NCI-H446 (cell line): ENCODE measurements at regions not wholly inside any gene's neighbourhood (a gene's known extent, or its start where the extent isn't known, plus 50 kb on each side); places are given as distances from the start of the nearest gene placed in this dataset.
"Not testable (repeated sequence)": the region's sequence is repeated elsewhere in the genome, so short reads cannot be mapped to it uniquely, and the experiment has no call there.

Experiments
- DNase-seq, 2 experiments: peaks; one replicate each; lab custom pipeline; 2025; lab: John Stamatoyannopoulos, UW

DNA sequence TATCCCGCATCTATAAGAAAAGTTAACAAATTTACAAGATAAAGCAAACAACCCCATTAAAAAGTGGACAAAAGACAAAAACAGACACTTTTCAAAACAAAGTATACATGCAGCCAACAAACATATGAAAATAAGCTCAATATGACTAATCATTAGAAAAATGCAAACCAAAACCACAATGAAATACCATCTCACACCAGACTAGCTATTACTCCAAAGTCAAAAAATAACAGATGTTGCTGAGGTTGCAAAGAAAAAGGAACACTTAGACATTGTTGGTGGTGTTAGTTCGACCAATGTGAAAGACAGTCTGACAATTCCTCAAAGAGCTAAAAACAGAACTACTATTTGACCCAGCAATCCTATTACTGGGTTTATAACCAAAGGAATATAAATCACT is 968.6 kb upstream of the USP15 start:
- DNase-seq = no peak

DNA sequence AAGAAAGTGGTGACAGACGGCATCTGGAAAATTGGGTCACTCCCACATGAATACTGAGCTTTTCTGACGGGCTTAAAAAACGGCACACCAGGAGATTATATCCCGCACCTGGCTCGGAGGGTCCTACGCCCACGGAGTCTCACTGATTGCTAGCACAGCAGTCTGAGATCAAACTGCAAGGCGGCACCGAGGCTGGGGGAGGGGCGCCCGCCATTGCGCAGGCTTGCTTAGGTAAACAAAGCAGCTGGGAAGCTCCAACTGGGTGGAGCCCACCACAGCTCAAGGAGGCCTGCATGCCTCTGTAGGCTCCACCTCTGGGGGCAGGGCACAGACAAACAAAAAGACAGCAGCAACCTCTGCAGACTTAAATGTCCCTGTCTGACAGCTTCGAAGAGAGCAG is 966.2 kb upstream of the USP15 start:
- not testable (repeated sequence) for DNase-seq

DNA sequence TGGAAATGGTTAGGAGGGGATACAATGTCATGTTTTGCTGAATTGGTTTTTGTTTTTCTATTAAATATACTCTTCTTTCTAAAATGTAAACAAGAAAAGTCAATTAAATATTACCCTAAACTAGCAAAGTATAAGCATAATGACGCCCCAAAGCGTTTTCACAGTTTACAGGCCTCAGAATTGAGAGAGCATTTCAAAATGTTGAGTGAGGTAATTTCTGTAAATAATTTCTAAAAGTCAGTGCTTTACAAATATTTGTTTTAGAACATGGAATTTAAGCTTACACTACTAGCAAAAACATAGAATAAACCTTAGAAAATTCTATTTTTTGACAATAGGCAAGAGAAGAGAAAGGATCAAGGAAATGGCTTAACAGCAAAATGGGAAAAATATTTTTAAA is 958.4 kb upstream of the USP15 start:
- DNase-seq = no peak

DNA sequence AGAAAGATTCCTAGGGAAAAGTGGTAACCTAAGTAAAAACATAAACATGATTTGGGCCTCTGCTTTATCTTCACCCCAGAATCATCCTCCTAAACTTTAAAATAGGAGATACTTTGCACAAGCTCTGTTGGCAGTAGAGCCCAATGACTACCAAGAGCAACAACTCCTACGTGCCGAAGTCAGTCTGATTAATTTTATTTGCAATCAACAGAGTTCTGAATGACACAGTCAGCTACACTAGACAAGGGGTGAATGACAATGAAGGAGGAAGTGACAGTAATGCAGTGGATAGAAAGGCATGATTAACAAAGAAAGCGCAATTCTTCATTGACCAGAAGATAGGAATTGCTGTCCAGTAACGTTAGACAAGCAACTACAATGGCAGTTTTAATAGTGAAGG is 957.9 kb upstream of the USP15 start:
- DNase-seq = no peak

DNA sequence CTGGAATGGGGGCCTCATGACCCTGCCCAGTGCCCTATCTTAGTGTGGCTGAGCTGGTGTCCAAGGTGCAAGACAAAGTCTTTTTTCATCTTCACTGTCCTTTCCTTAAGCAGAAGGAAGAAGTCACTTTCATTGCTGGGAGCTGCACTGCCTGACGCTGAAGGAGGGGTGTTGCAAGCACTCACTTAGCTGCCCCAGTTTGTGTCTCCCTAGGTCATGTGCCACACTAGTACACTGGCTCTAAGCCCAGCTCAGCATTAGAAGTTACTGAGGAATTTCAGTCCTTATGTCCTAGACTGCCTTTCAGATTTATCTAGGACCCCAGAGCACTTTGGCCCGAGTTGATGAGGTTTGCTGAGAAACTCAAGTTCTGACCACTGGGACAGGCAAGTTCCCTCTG is 952.0 kb upstream of the USP15 start:
- no peak for DNase-seq

DNA sequence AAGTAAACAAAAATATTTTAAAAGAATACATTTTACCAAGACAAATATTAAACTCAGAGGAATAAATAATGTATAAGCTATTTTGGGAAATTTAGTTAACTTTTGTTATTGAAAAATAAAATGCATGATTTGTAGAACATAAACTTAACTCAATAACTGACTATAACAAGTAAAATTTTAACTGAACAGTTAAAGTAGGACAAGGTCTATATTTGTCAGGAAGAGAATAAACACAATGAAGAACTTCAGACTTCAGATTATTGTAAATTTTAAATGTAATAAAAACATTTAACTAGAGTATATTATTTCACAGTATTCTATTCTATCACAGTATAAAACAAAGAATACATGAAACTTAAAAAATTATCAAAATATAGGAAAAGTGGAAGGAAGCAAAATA is 948.8 kb upstream of the USP15 start:
- DNase-seq = no peak

DNA sequence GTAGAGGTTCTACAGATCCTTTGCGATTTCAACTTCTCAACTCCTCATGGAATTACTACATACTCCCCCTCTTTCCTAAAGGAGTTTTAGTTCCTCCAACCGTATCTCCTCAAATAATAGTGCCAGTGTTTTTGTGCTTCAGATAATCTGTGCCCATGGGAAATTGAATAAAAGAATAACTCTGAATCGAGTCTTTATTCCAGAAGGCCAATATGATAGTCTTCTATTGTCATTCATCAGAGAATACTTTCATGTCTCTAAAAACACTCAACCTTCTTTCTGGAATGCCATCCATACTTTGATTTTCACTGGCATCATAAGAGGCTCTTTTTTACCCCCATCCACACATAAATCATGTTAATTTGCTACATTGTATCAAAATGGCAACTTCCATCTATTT is 911.3 kb upstream of the USP15 start:
- no peak for DNase-seq

DNA sequence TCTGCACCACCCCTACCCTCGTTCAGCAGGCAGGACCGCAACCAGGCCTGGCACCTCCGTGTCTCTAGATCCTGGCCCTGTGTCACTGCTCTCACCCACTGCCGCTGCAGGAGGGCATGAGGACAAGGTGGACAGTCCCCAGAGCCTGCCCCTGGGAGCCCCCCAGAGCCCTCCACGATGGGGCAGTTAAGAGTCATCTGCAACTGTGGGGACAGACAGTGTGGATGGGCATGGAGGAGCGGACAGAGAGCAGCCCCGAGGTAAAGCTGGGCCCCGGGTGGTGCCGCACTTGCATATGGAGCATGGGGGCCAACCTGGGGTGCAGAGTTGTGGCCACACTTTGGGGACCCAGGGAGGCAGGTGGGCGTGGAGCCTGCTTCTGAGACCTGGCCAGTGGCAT is 905.1 kb upstream of the USP15 start:
- no peak for DNase-seq

DNA sequence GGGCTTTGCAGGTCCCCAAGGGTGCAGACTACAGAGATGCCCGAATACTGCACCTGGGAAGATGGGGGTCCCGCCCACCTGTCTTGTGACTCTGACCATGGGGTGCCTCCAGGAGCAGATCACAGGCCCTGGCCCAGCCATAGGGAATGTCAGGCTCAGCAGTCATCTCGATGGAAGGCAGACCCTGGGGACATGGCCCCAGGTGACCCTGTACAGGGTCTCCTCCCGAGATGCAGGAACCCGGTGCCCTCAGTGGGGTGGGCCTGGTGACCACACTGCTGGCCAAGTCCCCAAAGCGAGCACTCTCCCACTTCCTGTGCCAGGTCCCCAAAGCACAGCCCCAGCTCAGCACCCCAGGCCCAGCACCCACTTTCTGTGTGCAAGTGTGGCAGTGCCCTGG is 903.7 kb upstream of the USP15 start:
- no peak for DNase-seq

DNA sequence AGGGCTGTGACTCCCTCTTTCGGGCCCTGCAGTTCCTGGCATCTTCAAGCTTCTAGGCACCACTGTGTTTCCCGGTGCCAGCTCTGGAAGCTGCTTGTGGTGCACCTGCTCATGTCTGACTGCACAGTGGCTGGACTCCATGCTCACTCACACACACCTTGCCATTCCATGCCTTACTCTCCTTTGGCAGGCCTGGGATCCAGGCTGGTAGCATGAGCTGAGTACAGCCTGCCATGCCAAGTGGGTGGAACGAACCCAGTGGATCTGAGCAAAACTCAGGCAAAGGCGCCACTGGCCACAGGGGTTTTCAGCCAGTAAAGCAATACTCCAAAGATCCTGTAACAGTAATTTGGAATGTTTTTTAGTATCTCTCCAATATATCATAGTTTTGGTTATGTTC is 902.7 kb upstream of the USP15 start:
- DNase-seq = no peak

DNA sequence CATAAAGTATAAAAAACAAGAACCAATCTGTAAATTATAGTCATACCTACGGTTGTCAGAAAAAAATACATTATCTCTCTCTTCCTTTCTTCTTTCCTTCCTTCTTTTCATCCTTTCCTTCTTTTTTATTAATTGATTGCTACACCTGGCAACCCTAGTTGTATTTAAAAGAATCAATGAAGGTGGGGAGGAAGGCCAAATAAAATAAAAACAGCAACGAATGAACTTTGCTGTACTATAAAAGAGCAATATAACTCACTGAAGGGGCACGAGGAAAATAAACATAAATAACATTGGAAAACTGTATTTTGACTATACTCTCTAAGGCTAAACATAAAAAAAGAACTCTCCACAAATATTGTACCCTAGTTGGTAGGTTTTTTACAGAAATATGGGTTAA is 898.2 kb upstream of the USP15 start:
- no peak for DNase-seq

DNA sequence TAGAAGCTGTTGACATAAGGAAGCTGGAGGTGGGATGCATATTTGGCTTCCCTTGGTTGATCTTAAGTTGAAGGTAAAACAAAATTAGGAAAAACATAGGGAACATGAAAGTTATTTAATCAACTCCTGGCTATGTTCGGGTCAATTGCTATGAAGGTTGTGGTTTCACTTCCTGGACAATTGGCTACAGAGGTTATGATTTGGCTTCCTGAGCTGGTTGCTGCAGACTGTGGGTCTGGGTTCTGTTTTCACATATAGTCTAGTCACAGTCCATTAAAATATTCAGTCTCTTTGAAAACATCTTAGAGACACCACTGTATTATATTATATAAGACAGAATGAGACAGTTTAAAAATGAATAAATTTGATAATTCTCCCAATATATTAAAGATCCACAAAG is 895.2 kb upstream of the USP15 start:
- no peak for DNase-seq

DNA sequence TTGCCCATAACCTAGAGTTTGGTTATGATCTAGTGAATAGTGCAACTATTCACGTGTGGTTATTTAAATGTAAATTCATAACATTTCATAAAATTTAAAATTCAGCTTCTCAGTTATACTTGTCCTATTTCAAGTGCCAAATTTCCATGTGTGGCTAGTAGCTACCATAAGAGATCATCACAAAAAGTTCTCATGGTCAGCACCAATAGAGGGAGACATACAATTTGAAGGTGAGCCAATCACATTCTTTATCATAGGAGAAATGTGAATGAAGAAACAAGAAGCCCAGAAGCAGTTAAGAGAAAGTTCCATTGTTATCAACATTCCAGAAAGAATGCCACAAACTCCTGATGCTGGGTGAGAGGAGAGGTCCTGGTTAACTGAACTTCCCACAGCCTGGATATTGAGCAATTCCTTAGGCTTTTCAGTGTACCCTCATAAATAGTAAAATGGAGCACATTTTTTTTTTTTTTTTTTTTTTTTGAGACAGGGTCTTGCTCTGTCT is 892.9 kb upstream of the USP15 start:
- DNase-seq = no peak

DNA sequence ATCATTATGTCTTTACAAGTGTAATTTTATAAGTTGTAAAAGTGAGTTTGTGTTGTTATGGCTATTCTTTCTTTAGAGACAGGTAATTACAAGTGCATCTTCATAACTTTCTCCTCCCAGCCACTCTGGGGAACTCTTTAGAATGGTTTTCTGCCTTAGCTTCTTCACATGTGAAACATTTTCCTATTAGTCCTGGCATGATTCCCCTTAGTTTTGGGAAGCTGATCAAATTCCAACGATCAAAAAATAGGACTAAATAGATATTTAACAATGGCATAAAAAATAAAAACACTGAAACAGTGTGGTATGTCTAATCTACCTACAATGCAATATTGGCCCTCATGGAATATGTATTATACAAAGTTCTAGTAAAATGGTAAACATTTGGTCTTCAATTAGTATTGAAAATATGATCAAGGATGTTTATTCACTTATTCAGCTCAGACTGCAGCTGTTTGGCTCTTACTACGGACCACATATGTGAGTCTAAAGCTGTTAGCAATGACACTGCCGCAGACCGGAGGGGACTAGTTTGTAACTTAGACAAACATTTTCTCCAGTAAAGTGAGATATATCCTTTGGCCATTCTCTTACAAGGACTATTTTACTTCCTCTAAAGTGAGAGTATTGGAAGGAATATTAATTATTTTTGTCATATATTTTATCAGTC is 890.8 kb upstream of the USP15 start:
- DNase-seq = no peak

DNA sequence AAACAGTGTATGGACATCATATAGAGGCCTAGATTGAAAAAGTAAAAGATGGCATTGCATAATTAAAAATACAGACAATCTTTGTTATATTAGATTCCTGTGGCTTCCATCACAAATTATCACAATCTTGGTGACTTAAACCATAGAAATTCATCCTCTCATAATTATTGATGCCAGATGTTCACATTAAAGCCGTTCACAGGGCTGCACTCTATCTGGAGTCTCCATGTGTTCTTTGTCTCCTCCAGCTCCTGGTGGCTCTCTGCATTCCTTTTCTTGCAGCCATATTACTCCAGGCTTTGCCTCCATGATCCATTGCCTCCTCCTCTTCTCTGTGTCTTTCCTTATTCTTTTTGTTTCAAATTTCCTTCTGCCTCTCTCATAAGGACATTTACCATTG is 875.7 kb upstream of the USP15 start:
- DNase-seq = no peak

DNA sequence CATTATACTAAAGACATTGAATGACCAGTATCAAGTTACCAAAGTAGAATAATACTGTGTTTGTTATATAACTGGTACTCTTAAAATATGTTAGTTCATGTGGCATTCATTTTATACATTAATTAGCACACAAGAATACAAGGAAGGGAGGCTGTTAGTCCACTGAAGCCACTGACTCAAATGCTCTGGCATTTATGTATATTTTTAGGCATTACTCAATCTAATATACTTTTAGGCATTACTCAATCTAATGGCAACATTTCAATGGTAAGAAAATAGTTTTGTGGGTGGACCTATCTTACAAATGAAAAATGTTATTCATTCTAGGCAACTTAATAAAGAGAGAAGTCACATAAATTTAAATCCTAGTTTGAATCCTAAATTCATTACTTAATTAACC is 874.4 kb upstream of the USP15 start:
- DNase-seq = no peak

DNA sequence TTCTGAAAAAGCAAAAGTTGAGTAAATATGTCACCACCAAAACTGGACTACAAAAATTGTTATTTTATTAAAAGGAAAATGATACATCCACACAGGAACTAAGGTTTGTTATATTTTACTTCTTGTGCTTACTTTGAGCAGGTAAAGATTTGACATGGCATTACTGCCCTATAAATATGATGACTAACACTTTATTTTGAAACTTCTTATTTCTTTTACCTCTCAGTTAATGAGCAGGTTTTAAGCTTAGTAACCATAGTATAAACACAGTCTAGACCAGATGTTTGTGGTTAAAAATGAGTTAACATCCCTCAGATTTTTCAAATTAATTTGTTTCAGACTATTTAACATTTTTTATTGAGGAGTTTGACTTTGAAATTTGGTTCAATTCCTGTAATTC is 862.5 kb upstream of the USP15 start:
- no peak for DNase-seq

DNA sequence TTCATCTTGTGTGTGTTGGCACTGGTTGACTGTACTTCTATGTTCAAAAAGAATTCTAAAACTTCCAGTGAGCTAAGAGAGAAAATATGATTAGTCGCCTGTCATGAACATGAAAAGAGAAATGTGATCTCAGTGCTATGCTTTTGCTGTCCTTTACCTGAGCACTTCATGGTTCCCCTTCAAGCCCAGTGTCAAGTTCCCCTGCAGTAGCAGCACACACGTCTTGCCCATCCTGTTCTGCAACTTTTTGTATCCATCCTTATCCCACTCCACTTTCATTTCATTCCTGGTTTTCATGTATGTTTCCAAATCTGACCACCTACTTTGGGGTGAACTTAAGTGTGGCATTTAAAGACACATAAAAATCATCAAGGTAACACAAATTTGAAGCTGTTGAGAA is 848.0 kb upstream of the USP15 start:
- no peak for DNase-seq

DNA sequence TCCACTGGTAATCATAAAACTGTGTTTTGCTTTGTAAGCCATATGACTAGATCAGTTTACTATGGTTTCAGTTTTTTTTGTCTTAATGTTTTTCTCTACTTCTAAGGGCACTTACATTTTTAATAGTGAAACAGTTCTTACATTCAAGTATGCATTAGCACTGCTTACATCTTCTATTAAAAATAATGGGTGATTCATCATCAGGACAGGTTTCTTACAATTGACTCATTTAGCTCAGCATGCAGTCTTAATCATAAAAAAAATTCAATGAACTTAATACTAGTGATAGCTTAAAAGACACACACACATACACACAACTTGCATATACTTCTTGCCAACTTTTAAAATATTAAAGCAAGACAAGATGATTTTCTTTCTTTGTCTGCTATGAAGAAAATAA is 845.7 kb upstream of the USP15 start:
- DNase-seq = no peak

DNA sequence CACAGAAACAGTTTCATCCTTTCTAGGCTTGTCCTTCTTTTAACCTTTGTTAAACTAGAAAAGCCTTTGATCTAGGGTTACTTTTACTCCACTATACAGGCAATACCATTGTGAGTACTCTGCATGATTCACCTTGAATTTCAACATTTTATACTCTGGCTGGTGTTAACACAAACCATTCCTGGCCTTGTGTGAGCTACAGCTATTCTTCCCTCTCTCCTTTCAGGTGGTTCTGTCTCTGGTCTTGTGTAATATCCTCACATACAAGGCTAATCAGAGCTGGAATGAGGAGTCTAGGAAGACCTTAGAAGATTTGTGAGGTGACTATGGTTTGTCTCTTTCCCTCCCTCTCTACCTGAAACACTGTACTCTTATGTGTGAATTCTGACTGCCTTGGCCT is 837.4 kb upstream of the USP15 start:
- no peak for DNase-seq

DNA sequence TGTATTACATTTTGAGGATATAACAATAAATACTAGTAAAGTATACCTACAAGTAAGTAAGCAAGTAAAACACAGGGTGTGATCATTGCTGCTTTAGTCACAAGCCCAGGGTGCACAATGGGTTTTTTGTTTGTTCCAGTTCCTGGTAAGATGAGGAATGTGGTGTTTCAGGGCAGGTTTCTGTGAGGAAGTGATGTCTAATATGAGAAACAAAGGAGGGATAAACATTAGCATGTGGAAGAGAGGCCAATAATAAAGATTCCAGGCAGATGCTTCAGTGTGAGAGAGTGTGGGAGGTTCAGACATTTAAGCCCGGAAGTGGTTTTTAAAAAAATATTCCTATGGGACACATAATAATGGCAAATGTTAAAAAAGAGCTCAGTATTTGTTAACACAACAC is 808.1 kb upstream of the USP15 start:
- DNase-seq = no peak

DNA sequence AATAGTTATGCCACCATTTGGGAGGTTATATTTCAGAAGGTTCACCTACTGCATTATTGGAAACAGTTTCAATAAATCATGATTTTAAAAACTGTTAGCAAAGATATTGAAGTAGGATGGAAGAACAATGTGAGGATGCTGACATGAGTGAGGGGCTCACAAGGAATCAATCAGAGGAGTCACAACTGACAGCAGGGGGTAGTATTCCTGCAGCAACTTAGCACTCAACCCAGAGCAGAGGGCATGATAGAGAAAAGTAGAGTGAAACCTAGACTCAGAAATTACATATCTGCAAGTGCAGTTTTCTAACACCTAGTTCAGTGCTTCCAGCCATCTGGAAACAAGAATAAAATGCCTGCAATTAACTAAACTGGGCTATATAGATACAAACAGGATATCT is 772.5 kb upstream of the USP15 start:
- no peak for DNase-seq

DNA sequence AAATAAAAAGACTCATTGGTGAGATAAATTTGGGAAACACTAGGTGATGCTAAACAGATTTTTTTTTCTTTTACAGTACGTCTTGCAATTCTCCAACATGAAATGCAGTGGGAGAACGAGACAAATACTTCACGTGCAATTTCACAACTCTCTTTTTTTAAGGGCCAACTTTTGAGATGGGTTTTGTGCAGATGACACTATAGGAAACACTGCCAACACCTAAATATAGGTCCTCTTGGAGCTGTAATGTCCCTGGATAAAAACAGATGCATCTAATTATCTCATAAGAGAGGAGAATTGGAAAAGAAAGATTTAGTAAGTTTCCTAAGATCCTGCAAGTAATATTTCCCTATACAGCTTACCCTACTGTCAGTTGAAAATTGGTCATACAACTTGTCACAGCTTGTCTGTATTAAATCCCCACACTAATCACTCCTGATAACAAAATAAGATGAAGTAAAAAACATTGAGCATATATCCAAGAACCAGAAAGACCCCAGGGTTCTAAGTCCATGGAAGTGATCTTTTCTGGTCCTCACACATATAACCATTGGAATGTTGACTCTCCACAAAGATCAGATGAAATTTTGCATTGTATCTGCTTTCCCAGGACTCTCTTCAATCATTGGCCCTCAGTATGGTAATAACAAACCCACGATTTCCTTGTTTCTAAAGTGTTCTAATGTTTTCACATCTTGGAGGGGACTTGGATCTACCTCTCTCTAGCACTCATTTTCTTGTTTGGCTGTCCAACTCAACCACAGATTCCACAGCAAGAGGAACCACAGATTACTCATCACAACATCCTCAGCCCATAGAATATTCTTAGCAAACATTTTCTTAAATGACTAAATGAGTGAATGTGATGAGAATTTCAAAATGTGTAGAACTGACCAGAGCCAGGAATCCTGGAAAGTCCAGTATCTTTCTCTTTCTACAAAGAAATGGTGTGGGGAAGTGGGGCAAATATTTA is 769.4 kb upstream of the USP15 start:
- no peak for DNase-seq
